ENCODE measurements at regions not wholly inside any gene's neighbourhood (a gene's known extent, or its start where the extent isn't known, plus 50 kb on each side); places are given as distances from the start of the nearest gene placed in this dataset.
"Not testable (repeated sequence)": the region's sequence is repeated elsewhere in the genome, so short reads cannot be mapped to it uniquely, and the experiment has no call there.

DNA sequence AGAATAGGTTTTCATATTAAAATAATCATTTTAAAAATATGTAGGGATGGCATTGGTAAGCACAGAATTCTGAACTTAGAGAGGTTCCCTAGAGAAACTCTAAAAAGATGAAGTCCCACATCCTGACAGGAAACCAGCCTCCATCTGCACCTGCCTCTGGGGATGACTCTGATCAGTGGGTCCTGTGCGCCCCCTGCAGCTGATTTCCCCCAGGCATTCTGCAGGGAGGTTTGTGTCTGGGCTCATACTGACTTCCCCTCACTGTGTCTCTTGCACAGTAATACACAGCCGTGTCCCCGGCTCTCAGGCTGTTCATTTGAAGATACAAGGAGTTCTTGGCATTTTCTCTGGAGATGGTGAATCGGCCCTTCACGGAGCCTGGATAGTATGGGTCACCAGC is 602.9 kb downstream of the TMEM121 start:
- peak in 1 of 2 donors; percentile 14 for DNase-seq (ENCODE audit: low read depth in 2 of 2)

- DNase-seq (ENCODE audit: low read depth in 2 of 2), result not testable (repeated sequence)
Observed at GRCh38 chr14:106129904-106130661, 603.7 kb downstream of the TMEM121 start.

- peak in 1 of 2 donors; percentile 33 for DNase-seq (ENCODE audit: low read depth in 2 of 2)
Observed at GRCh38 chr14:106133126-106133525, 606.7 kb downstream of the TMEM121 start.

GRCh38 chr14:106134886-106135285 is 608.5 kb downstream of the TMEM121 start:
- no peak for DNase-seq (ENCODE audit: low read depth in 2 of 2)

DNA sequence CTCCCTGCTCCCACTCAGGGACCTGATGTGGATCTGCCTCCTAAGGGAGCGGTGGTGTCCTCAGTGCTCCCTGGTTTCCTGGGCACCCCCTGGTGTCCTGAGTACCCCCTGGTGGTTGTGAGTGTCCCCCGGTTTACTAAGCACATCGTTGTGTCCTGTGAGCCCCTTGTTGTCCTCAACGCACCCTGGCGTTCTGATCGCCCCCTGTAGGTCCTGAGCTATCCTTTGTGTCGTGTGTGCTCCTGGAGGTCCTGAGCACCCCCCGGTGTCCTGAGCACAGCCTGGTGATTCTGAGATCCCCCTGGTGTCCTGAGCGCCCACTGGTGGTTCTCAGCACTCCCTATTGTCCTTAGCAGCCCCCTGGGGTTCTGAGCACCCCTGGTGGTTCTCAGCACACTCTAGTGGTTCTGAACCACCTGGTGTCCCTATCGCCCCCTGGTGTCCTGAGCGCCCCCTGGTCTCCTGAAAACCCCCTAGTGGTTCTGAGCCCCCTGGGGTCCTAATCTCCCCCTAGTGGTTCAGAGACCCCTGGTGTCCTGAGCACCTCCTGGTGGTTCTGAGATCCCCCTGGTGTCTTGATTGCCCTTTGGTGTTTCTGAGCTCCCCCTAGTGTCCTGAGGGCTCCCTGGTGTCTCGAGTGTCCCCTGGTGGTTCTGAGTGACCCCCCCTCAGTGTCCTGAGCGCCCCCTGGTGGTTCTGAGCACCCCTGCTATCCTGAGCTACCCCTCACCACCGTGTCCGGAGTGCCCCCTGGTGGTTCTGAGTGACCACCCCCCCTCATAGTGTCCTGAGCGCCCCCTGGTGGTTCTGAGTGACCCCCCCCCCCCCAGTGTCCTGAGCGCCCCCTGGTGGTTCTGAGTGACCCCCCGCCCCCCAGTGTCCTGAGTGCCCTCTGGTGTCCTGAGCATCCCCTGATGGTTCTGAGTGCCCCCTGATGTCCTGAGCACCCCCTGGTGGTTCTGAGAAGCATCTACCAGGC is 615.1 kb downstream of the TMEM121 start:
- peak; percentile 30 to 50 for DNase-seq (ENCODE audit: low read depth in 2 of 2)

DNA sequence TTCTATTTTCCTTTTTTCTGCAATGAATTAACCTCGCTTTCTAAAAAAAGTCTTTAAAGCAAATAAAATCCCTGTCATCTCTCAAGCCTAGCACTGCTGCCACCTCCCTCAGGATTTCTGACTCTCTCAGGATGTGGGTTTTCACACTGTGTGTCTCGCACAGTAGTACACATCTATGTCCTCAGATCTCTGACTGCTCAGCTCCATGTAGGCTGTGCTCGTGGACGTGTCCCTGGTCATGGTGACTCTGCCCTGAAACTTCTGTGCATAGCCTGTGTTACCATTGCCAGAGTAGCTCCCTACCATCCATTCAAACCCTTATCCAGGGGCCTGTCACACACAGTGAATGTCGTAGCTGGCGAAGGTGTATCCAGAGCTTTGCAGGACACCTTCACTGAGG is 619.3 kb downstream of the TMEM121 start:
- not testable (repeated sequence) for DNase-seq (ENCODE audit: low read depth in 2 of 2)

- DNase-seq (ENCODE audit: low read depth in 2 of 2), result peak; percentile 62 to 69
Observed at GRCh38 chr14:106153362-106153955, 627.1 kb downstream of the TMEM121 start.

DNA sequence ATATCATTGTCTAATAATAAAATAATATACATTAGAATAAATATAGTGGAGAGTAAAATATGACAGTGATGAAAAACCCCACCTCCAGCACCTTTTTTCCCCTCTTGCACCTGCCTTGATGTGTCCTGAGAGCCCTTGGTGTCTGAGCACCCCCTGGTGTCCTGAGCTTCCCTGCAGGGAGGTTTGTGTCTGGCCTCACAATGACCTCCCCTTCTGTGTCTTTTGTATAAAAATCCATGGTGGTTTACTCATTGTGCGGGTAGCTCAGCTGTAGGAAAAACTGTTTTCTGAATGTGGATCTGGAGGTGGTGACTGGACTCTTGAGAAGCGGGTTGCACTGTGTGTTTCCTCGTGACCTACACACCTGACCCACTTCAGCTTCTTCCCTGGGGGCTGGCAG is 636.9 kb downstream of the TMEM121 start:
- DNase-seq (ENCODE audit: low read depth in 2 of 2), result no peak

DNA sequence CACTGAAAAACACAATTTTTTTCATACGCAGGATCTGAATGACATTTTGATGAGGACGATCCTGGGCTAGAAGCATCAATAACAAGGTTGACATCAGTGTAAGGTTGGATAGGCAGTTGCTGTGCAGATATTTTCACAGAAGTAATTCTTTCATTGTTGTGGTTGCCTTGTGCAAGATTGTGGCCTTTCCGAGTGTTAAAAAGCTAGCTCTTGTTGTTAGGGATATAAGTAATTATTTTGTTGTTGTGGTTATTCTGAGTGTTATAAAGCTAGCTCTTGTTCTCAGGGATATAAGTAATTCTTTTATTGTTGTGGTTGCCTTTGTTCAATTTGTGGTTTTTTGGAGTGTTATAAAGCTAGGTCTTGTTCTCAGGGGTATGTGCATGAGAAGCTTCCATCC is 637.4 kb downstream of the TMEM121 start:
- DNase-seq (ENCODE audit: low read depth in 2 of 2), result not testable (repeated sequence)

DNA sequence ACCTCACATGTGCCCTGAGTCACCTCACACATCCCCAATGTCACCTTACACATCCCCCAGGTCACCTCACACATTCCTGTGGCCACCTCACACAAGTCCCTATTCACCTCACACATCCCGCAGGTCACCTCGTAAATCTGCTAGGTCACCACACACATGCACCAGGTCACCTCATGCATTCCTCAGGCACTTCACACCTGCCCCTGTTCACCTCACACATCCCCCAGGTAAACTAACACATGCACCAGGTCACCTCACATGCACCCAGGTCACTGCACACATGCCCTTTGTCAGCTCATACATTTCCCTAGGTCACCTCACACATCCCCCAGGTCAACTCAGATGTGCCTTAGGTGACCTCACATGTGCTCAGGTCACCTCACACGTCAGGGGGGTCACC is 639.8 kb downstream of the TMEM121 start:
- DNase-seq (ENCODE audit: low read depth in 2 of 2), result no peak

- no peak for DNase-seq (ENCODE audit: low read depth in 2 of 2)
Observed at GRCh38 chr14:106166650-106167204, 640.3 kb downstream of the TMEM121 start.

GRCh38 chr14:106170163-106170658 is 643.8 kb downstream of the TMEM121 start:
- peak; percentile 67 to 74 for DNase-seq (ENCODE audit: low read depth in 2 of 2)

GRCh38 chr14:106174206-106174605 is 647.8 kb downstream of the TMEM121 start:
- peak in 1 of 2 donors; percentile 39 for DNase-seq (ENCODE audit: low read depth in 2 of 2)

- DNase-seq (ENCODE audit: low read depth in 2 of 2), result peak in 1 of 2 donors; percentile 42
Observed at GRCh38 chr14:106177266-106178246, 651.2 kb downstream of the TMEM121 start.

- no peak for DNase-seq (ENCODE audit: low read depth in 2 of 2)
Observed at GRCh38 chr14:106179761-106180160, 653.4 kb downstream of the TMEM121 start.

DNA sequence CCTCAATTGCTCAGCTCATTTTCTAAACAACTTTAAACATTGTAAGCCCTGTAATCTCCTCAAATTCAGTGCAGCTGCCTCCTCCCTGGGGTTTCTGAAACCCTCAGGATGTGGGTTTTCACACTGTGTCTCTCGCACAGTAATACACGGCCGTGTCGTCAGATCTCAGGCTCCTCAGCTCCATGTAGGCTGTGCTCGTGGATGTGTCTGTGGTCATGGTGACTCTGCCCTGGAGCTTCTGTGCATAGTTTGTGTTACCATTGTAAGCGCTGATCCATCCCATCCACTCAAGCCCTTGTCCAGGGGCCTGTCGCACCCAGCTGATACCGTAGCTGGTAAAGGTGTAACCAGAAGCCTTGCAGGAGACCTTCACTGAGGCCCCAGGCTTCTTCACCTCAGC is 658.4 kb downstream of the TMEM121 start:
- DNase-seq (ENCODE audit: low read depth in 2 of 2), result peak; percentile 58 to 59

GRCh38 chr14:106185174-106185836 is 658.9 kb downstream of the TMEM121 start:
- DNase-seq (ENCODE audit: low read depth in 2 of 2), result not testable (repeated sequence)

GRCh38 chr14:106185837-106186233 is 659.5 kb downstream of the TMEM121 start:
- DNase-seq (ENCODE audit: low read depth in 2 of 2), result peak in 1 of 2 donors; percentile 41

DNA sequence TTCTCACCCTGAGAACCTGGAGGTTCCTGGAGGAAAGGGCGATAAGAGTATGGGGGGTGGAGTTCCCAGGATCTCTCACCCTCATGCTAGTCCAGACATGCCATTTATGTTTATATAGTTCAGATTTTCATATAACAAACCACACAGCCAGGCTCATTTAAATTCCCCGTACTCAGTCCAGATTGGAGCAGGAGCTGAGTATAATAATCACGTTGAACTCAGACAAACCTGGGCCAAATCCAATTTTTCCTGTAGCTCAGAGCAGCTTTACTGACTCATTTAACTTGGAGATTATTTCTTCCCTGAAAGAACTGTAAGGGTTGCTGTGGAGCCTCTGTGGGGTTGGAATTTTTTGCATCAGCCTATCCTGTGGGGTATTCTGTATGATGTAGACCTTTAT is 660.8 kb downstream of the TMEM121 start:
- no peak for DNase-seq (ENCODE audit: low read depth in 2 of 2)

DNA sequence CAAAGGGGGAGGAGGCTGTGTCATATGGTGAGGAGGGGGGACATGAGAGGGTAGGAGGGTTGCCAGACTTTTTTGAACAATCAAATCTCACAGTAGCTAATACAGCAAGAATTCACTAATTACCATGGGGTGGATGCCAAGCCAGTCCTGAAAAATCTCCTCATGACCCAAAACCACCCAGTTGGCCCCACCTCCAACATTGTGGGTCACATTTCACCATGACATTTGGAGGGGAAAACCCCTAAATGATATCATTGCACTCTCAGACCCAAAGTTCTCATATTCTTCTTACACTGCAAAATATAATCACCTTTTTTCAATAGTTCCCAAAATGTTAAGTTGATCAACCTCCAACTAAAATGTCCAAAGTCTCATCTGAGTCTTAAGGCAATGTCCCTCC is 666.3 kb downstream of the TMEM121 start:
- DNase-seq (ENCODE audit: low read depth in 2 of 2), result not testable (repeated sequence)
